Mesothelial cell of epicardium (in vitro differentiated cells): ENCODE measurements at regions not wholly inside any gene's neighbourhood (a gene's known extent, or its start where the extent isn't known, plus 50 kb on each side); places are given as distances from the start of the nearest gene placed in this dataset.

Source experiments
- DNase-seq, 2 experiments: peaks; one replicate each; pipeline ENCODE4 v3.0.0; 2021; ENCODE audit warnings: low spot score in 2 of 2; ENCODE audit not compliant: unreplicated experiment in 2 of 2
- H3K27ac Mint-ChIP-seq: 2 replicates; pipeline ENCODE4 v1.8.0; 2021; ENCODE audit warnings: mixed read lengths
- H3K27me3 Mint-ChIP-seq: 2 replicates; pipeline ENCODE4 v1.8.0; 2021; ENCODE audit warnings: low read depth, mixed read lengths
- H3K36me3 Mint-ChIP-seq: 2 replicates; pipeline ENCODE4 v1.8.0; 2021; ENCODE audit warnings: mixed read lengths
- H3K4me1 Mint-ChIP-seq: 2 replicates; pipeline ENCODE4 v1.8.0; 2021; ENCODE audit warnings: mixed read lengths
- H3K4me3 Mint-ChIP-seq: 2 replicates; pipeline ENCODE4 v1.8.0; 2021; ENCODE audit warnings: mild to moderate bottlenecking, moderate library complexity, mixed read lengths
- H3K9me3 Mint-ChIP-seq: 2 replicates; pipeline ENCODE4 v1.8.0; 2021; ENCODE audit warnings: mixed read lengths
- TF ChIP-seq, protein P1 (sequence below): fragments of 200-600 bp; sonication (generic); IDR thresholded peaks from one replicate; pipeline ENCODE4 v1.5.0; 2021; ENCODE audit warnings: antibody characterized with exemption; ENCODE audit not compliant: unreplicated experiment

- no peaks in the 10 kb centered on the region for H3K36me3 Mint-ChIP-seq
- no peak for DNase-seq
- peaks cover 12% of the 10 kb centered on the region for H3K27me3 Mint-ChIP-seq
- H3K4me1 Mint-ChIP-seq, result no peaks in the 10 kb centered on the region
- TF ChIP-seq, protein P1, sequence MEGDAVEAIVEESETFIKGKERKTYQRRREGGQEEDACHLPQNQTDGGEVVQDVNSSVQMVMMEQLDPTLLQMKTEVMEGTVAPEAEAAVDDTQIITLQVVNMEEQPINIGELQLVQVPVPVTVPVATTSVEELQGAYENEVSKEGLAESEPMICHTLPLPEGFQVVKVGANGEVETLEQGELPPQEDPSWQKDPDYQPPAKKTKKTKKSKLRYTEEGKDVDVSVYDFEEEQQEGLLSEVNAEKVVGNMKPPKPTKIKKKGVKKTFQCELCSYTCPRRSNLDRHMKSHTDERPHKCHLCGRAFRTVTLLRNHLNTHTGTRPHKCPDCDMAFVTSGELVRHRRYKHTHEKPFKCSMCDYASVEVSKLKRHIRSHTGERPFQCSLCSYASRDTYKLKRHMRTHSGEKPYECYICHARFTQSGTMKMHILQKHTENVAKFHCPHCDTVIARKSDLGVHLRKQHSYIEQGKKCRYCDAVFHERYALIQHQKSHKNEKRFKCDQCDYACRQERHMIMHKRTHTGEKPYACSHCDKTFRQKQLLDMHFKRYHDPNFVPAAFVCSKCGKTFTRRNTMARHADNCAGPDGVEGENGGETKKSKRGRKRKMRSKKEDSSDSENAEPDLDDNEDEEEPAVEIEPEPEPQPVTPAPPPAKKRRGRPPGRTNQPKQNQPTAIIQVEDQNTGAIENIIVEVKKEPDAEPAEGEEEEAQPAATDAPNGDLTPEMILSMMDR, result no peak
- no peaks in the 10 kb centered on the region for H3K9me3 Mint-ChIP-seq
- H3K4me3 Mint-ChIP-seq, result no peak overlapping the region
- no peak overlapping the region for H3K27ac Mint-ChIP-seq
Observed at GRCh38 chr15:87167055-87167454, 1087.4 kb downstream of the AGBL1 start.

DNA sequence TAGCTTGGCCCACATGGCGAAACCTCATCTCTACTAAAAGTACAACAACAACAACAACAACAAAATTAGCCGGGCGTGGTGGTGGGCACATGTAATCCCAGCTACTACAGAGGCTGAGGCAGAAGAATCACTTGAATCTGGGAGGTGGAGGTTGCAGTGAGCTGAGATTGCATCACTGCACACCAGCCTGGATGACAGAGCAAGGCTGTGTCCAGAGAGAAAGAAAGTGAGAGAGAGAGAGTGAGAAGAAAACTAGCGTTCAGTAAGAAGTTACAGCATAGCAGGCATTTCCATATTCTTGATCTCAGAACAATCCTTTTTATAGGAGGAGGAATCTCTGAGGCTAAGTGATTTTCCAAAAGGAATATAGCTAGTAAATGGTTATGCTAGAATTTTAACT is 1076.1 kb downstream of the AGBL1 start:
- Mint-ChIP-seq H3K36me3 (no peaks in the 10 kb centered on the region), H3K4me3 (no peak overlapping the region), H3K27ac (no peak overlapping the region), H3K27me3 (peaks cover 20% of the 10 kb centered on the region), H3K4me1 (no peaks in the 10 kb centered on the region), H3K9me3 (peaks cover 5% of the 10 kb centered on the region)
- TF ChIP-seq, protein P1, result no peak
- no peak for DNase-seq

DNA sequence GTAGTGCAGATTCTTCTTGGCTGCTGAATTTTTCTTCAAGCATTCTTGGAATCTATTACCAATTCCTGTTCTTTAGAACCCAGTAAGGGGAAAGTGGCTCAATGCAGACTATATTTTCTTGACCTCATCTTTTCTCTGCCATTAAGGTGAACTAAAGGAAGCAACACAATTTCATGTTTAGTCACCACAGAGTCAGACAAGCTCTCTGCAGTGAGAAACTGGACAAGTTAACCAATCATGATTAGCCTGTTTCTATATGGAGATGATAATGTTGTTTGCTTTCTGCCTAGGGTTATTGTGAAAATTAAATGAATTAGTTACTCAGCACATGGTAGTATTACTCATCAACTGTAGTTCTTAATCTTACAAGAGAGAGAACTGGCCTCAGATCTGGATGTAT is 1075.1 kb downstream of the AGBL1 start:
- H3K4me3 Mint-ChIP-seq, result no peak overlapping the region
- H3K9me3 Mint-ChIP-seq, result peaks cover 5% of the 10 kb centered on the region
- H3K36me3 Mint-ChIP-seq, result no peaks in the 10 kb centered on the region
- DNase-seq, result no peak
- peaks cover 17% of the 10 kb centered on the region for H3K27me3 Mint-ChIP-seq
- H3K27ac Mint-ChIP-seq, result no peak overlapping the region
- H3K4me1 Mint-ChIP-seq, result no peaks in the 10 kb centered on the region
- TF ChIP-seq, protein P1, result no peak

DNA sequence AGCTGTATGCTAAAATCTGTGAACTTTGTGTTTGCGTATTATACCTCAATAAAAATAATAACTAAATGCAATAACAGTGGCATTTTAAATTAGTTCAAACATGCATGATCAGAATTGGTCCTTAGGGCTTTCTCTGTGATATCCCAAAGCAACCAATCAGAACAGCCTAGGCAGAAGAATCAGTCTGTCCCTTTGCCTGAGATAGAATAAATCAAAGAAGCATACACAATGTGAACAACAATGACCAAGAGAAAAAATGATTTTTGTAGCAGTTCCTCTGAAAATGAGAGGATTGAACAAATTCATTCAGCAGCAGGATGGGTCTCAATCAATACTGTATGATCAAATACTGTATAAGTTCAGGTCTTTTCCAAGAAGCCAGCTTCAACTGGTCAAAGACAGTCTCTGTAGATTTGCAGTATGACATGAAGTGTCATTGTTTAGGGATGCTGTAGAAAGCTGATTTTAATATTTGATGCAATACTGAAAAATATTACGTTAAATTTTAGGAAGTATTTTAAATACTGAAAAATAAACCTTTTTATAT is 1071.6 kb downstream of the AGBL1 start:
- Mint-ChIP-seq H3K27ac (no peak overlapping the region), H3K4me3 (no peak overlapping the region), H3K27me3 (peaks cover 7% of the 10 kb centered on the region), H3K36me3 (no peaks in the 10 kb centered on the region), H3K9me3 (peaks cover 9% of the 10 kb centered on the region), H3K4me1 (no peaks in the 10 kb centered on the region)
- TF ChIP-seq, protein P1, result no peak
- DNase-seq, result no peak

DNA sequence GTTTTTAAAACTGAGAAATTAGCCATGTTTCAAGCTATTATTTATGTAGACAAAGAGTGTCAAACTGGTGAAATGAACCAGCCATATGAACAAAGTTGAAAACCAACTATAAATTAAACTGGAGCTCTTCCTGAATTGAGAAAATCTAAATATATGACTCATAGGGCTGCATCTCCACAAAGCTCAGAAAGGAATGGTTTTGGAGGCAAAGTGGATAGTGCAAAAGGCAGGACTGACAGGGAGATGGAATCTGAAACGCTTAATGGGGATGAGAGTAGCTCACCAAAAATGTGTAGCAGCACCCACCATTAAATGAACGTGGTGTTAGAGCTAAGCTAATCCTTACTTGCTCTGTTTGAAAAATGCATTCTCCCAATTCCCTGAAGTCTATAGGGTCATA is 1066.0 kb downstream of the AGBL1 start:
- TF ChIP-seq, protein P1, result no peak
- H3K36me3 Mint-ChIP-seq, result no peaks in the 10 kb centered on the region
- H3K4me3 Mint-ChIP-seq, result no peak overlapping the region
- peaks cover 6% of the 10 kb centered on the region for H3K4me1 Mint-ChIP-seq
- peaks cover 4% of the 10 kb centered on the region for H3K27me3 Mint-ChIP-seq
- no peak for DNase-seq
- no peak overlapping the region for H3K27ac Mint-ChIP-seq
- peaks cover 21% of the 10 kb centered on the region for H3K9me3 Mint-ChIP-seq

DNA sequence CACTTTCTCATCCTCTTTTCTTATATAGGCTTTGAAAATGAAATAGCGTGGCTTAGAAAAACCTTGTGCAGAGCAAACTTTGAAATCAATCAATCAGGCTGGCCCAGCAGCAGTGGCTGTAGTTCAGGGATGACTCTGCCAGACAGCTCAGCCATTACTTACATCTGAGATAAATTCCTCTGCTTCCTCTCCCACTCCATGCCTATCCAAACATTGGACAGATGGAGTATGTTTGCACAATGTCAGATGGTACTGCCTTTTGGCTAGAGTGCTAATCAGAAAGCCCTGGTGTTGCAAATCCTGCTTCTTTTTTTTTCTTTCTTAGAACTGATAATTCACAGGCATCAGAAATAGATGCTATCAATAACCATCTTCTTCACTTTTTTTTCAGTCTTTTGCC is 1065.1 kb downstream of the AGBL1 start:
- Mint-ChIP-seq H3K27me3 (peaks cover 4% of the 10 kb centered on the region), H3K36me3 (no peaks in the 10 kb centered on the region), H3K27ac (no peak overlapping the region), H3K4me3 (no peak overlapping the region), H3K9me3 (peaks cover 25% of the 10 kb centered on the region), H3K4me1 (peaks cover 6% of the 10 kb centered on the region)
- TF ChIP-seq, protein P1, result no peak
- DNase-seq, result no peak
